Fibroblast of lung (primary cell): ENCODE measurements at regions not wholly inside any gene's neighbourhood (a gene's known extent, or its start where the extent isn't known, plus 50 kb on each side); places are given as distances from the start of the nearest gene placed in this dataset.

Experiments
- EZH2 ChIP-seq: IDR thresholded peaks from 2 replicates; pipeline ENCODE4 v1.5.1; 2012; ENCODE audit warnings: low read length, control low read depth, mild to moderate bottlenecking; ENCODE audit errors: missing control alignments
- TF ChIP-seq, protein P1 (sequence below), 2 donors: IDR thresholded peaks in 1 of 2; conservative IDR thresholded peaks in 1 of 2; 1 replicate in 1 of 2; 2 replicates in 1 of 2; pipeline ENCODE4 v1.5.1; 2011 to 2012; ENCODE audit warnings: low read length in 2 of 2, control low read depth in 1 of 2, inconsistent platforms in 1 of 2, low read depth in 1 of 2, mild to moderate bottlenecking in 1 of 2

DNA sequence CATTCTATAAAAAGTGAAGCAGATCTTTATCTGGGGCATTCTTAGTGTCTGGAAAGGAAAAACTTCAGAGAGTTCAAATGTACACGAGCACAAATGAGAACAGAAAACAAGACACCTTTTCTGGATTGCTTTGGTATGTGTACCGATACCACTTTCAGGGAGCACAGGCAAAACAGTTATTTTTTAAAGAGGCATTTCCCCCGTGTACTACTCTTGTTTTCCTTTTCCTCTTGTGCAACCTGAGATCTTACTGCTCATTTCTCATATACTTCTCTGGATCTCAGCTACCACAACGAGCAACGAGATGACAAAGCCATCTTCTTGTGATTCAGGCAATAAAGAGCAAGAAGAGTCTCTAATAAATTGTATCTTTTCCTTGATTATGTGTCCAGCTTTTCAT, 463.6 kb downstream of the SHQ1 start:
- TF ChIP-seq, protein P1, sequence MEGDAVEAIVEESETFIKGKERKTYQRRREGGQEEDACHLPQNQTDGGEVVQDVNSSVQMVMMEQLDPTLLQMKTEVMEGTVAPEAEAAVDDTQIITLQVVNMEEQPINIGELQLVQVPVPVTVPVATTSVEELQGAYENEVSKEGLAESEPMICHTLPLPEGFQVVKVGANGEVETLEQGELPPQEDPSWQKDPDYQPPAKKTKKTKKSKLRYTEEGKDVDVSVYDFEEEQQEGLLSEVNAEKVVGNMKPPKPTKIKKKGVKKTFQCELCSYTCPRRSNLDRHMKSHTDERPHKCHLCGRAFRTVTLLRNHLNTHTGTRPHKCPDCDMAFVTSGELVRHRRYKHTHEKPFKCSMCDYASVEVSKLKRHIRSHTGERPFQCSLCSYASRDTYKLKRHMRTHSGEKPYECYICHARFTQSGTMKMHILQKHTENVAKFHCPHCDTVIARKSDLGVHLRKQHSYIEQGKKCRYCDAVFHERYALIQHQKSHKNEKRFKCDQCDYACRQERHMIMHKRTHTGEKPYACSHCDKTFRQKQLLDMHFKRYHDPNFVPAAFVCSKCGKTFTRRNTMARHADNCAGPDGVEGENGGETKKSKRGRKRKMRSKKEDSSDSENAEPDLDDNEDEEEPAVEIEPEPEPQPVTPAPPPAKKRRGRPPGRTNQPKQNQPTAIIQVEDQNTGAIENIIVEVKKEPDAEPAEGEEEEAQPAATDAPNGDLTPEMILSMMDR (conservative IDR thresholded peaks at IDR 0.05 in 1 of 2, IDR thresholded peaks at IDR 0.05 in 1 of 2; ENCODE audit: low read depth in 1 of 2, low read length in 2 of 2) = no peak
- TF ChIP-seq EZH2 = no peak
